Endothelial cell (in vitro differentiated cells): ENCODE measurements at regions not wholly inside any gene's neighbourhood (a gene's known extent, or its start where the extent isn't known, plus 50 kb on each side); places are given as distances from the start of the nearest gene placed in this dataset.

Experiments
- DNase-seq: peaks from one replicate; pipeline ENCODE4 v3.0.0; 2021; ENCODE audit warnings: low spot score
- H3K27ac Mint-ChIP-seq: one replicate; pipeline ENCODE4 v1.8.0; 2021; ENCODE audit warnings: mixed read lengths, inconsistent platforms; ENCODE audit not compliant: unreplicated experiment
- H3K27me3 Mint-ChIP-seq: one replicate; pipeline ENCODE4 v1.8.0; 2021; ENCODE audit warnings: mild to moderate bottlenecking, moderate library complexity, mixed read lengths, inconsistent platforms; ENCODE audit not compliant: unreplicated experiment
- H3K36me3 Mint-ChIP-seq: one replicate; pipeline ENCODE4 v1.8.0; 2021; ENCODE audit warnings: mild to moderate bottlenecking, low read depth, mixed read lengths, inconsistent platforms; ENCODE audit not compliant: unreplicated experiment
- H3K4me1 Mint-ChIP-seq: one replicate; pipeline ENCODE4 v1.8.0; 2021; ENCODE audit warnings: mild to moderate bottlenecking, mixed read lengths, inconsistent platforms; ENCODE audit not compliant: unreplicated experiment
- H3K4me3 Mint-ChIP-seq: one replicate; pipeline ENCODE4 v1.8.0; 2021; ENCODE audit warnings: mild to moderate bottlenecking, mixed read lengths, inconsistent platforms; ENCODE audit not compliant: unreplicated experiment
- H3K9me3 Mint-ChIP-seq: one replicate; pipeline ENCODE4 v1.8.0; 2021; ENCODE audit warnings: mixed read lengths, inconsistent platforms; ENCODE audit not compliant: unreplicated experiment
- CTCF ChIP-seq: fragments of 200-600 bp; sonication (generic); IDR thresholded peaks from one replicate; pipeline ENCODE4 v1.5.0; 2021; ENCODE audit warnings: antibody characterized with exemption; ENCODE audit not compliant: unreplicated experiment

- DNase-seq = no peak
- Mint-ChIP-seq H3K36me3 (no peaks in the 10 kb centered on the region), H3K27me3 (no peaks in the 10 kb centered on the region), H3K4me1 (no peaks in the 10 kb centered on the region), H3K4me3 (no peak overlapping the region), H3K27ac (no peak overlapping the region), H3K9me3 (no peaks in the 10 kb centered on the region)
- no peak for TF ChIP-seq CTCF
Observed at GRCh38 chr1:58310881-58311280, 235.6 kb downstream of the OMA1 start.

DNA sequence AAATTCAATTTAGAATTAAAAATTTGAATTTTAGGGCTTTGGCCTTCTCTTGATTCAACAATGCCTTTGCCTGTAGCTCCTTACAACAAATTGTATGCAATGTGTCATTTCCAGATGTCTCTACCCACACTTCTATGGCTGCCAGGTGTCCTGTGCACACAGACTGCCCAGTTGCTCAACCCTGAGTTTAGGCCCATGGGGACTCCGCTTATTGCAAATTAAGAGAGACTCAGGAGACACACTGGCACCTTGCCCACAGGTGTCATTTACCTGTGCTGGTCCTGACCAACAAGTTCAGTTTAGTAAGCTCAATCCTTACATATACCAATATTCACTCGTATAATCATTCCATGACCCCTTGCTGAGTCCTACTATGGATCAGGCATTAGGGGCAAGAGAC lies 236.1 kb downstream of the OMA1 start:
- no peaks in the 10 kb centered on the region for H3K9me3 Mint-ChIP-seq
- DNase-seq = no peak

GRCh38 chr1:58308206-58308605 lies 238.3 kb downstream of the OMA1 start:
- no peaks in the 10 kb centered on the region for H3K36me3 Mint-ChIP-seq
- no peaks in the 10 kb centered on the region for H3K27me3 Mint-ChIP-seq
- TF ChIP-seq CTCF = no peak
- no peaks in the 10 kb centered on the region for H3K9me3 Mint-ChIP-seq
- H3K4me1 Mint-ChIP-seq = no peaks in the 10 kb centered on the region
- no peak for DNase-seq
- H3K4me3 Mint-ChIP-seq = no peak overlapping the region
- H3K27ac Mint-ChIP-seq = no peak overlapping the region

More for the DNA sequence above, 236.1 kb downstream of the OMA1 start:
- H3K4me3 Mint-ChIP-seq = no peak overlapping the region
- no peaks in the 10 kb centered on the region for H3K36me3 Mint-ChIP-seq
- no peak for TF ChIP-seq CTCF
- no peaks in the 10 kb centered on the region for H3K4me1 Mint-ChIP-seq
- H3K27ac Mint-ChIP-seq = no peak overlapping the region
- no peaks in the 10 kb centered on the region for H3K27me3 Mint-ChIP-seq

DNA sequence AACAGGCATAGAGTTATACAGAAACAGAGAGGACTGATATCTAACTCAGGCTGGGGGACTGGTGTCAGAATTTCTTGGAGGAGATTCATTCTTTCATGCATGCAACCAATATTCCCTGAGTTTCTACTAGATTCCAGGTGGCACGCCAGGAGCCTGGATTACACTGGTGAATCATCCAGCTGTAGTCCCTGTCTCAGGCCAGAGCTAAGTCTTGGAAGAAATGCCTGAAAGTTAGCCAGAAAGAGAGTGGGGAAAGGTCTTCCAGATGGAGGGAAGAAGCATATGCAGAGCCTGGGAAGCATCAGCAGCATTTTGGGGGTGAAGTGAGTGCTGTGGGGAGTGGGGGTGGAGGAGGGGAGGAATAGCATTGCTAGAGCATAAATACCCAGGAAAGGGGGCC lies 239.1 kb downstream of the OMA1 start:
- no peak for DNase-seq
- H3K27me3 Mint-ChIP-seq = no peaks in the 10 kb centered on the region
- H3K27ac Mint-ChIP-seq = no peak overlapping the region
- TF ChIP-seq CTCF = no peak
- no peaks in the 10 kb centered on the region for H3K36me3 Mint-ChIP-seq
- no peaks in the 10 kb centered on the region for H3K9me3 Mint-ChIP-seq
- H3K4me3 Mint-ChIP-seq = no peak overlapping the region
- H3K4me1 Mint-ChIP-seq = no peaks in the 10 kb centered on the region

DNA sequence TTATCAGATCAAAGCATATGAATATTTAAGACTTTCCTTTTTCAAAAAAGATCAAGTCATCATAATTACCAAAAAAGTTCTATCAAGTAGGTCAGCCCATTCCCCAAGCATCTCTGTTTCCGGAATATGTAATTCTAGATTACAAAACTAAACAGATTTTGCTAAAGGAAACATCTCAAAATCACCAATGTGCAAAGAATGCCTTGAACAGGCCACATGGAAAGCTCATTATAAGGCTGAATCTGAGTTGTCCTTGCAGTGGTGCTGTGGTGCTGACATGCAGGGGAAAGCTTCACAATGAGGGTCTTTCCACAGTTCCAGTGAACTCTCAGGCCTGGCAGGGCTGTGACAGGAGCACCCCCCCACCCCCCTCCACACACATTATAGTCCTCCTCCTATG lies 240.9 kb downstream of the OMA1 start:
- Mint-ChIP-seq H3K36me3 (no peaks in the 10 kb centered on the region), H3K27me3 (no peaks in the 10 kb centered on the region), H3K27ac (no peak overlapping the region), H3K9me3 (no peaks in the 10 kb centered on the region), H3K4me3 (no peak overlapping the region), H3K4me1 (no peaks in the 10 kb centered on the region)
- TF ChIP-seq CTCF = no peak
- no peak for DNase-seq
